NT2/D1 (cell line): ENCODE measurements at regions not wholly inside any gene's neighbourhood (a gene's known extent, or its start where the extent isn't known, plus 50 kb on each side); places are given as distances from the start of the nearest gene placed in this dataset.

Experiments
- SUZ12 ChIP-seq: IDR thresholded peaks from 2 replicates; pipeline ENCODE4 v1.6.1; 2011; ENCODE audit not compliant: insufficient read length, insufficient read depth; ENCODE audit errors: extremely low read depth
- YY1 ChIP-seq: IDR thresholded peaks from 2 replicates; pipeline ENCODE4 v1.6.1; 2011; ENCODE audit not compliant: insufficient read length, insufficient read depth
- ZNF274 ChIP-seq: IDR thresholded peaks from 2 replicates; pipeline ENCODE4 v1.6.1; 2011; ENCODE audit warnings: mild to moderate bottlenecking, low read depth, low read length

- TF ChIP-seq SUZ12: no peak
- TF ChIP-seq YY1: no peak
- no peak for TF ChIP-seq ZNF274
These were observed 235.7 kb downstream of the EMX2 start for GRCh38 chr10:117778241-117778640.
